Muscle of arm (tissue), 1 donor: ENCODE measurements at regions not wholly inside any gene's neighbourhood (a gene's known extent, or its start where the extent isn't known, plus 50 kb on each side); places are given as distances from the start of the nearest gene placed in this dataset.

Experiments
- DNase-seq: peaks from one replicate; pipeline ENCODE4 v3.0.0-alpha.2; 2013

GRCh38 chr2:128686497-128686859, 367.8 kb upstream of the HS6ST1 start:
- no peak for DNase-seq

GRCh38 chr2:128686881-128687555, 368.4 kb upstream of the HS6ST1 start:
- DNase-seq: no peak

- no peak for DNase-seq
Measured at GRCh38 chr2:128687565-128687964, 368.9 kb upstream of the HS6ST1 start.

GRCh38 chr2:128689971-128690370, 371.3 kb upstream of the HS6ST1 start:
- no peak for DNase-seq

GRCh38 chr2:128690431-128690830, 371.8 kb upstream of the HS6ST1 start:
- DNase-seq: no peak

GRCh38 chr2:128690869-128691268, 372.2 kb upstream of the HS6ST1 start:
- no peak for DNase-seq

GRCh38 chr2:128691526-128691925, 372.9 kb upstream of the HS6ST1 start:
- no peak for DNase-seq

- no peak for DNase-seq
Measured at GRCh38 chr2:128692895-128693742, 374.5 kb upstream of the HS6ST1 start.

GRCh38 chr2:128693743-128694029, 375.0 kb upstream of the HS6ST1 start:
- DNase-seq: no peak

GRCh38 chr2:128695646-128696220, 377.1 kb upstream of the HS6ST1 start:
- no peak for DNase-seq

- DNase-seq: no peak
Measured at GRCh38 chr2:128696421-128696820, 377.8 kb upstream of the HS6ST1 start.

GRCh38 chr2:128701418-128701817, 382.8 kb upstream of the HS6ST1 start:
- no peak for DNase-seq

GRCh38 chr2:128702616-128703015, 383.9 kb upstream of the HS6ST1 start:
- DNase-seq: no peak

- no peak for DNase-seq
Measured at GRCh38 chr2:128708106-128708816, 389.6 kb upstream of the HS6ST1 start.

GRCh38 chr2:128710242-128710641, 391.6 kb upstream of the HS6ST1 start:
- no peak for DNase-seq

GRCh38 chr2:128710729-128711128, 392.1 kb upstream of the HS6ST1 start:
- no peak for DNase-seq

GRCh38 chr2:128714285-128714684, 395.6 kb upstream of the HS6ST1 start:
- no peak for DNase-seq

GRCh38 chr2:128714851-128715312, 396.2 kb upstream of the HS6ST1 start:
- no peak for DNase-seq

- DNase-seq: no peak
Measured at GRCh38 chr2:128715360-128715759, 396.7 kb upstream of the HS6ST1 start.

GRCh38 chr2:128716299-128716721, 397.6 kb upstream of the HS6ST1 start:
- DNase-seq: no peak

GRCh38 chr2:128717758-128718710, 399.4 kb upstream of the HS6ST1 start:
- no peak for DNase-seq
